Calu3 (cell line): ENCODE measurements at regions not wholly inside any gene's neighbourhood (a gene's known extent, or its start where the extent isn't known, plus 50 kb on each side); places are given as distances from the start of the nearest gene placed in this dataset.

Source experiments
- BruUV-seq: library from RNA; stranded (reverse); fragments of 400-500 nt; replicated peaks from 2 replicates; lab custom pipeline; 2021; lab: Mats Ljungman, UMichigan
- CTCF ChIA-PET: fragments of 300-600 bp; sonication (Branson Sonifier 250); formaldehyde crosslinking; loops from one replicate; lab custom pipeline; 2022; ENCODE audit warnings: antibody characterized with exemption; lab: Charles Lee
- DNase-seq: peaks from one replicate; pipeline ENCODE4 v3.0.0; 2022
- H3K27ac Mint-ChIP-seq: one replicate; pipeline ENCODE4 v1.8.0; 2022; ENCODE audit warnings: mixed read lengths; ENCODE audit not compliant: unreplicated experiment
- H3K27me3 Mint-ChIP-seq: one replicate; pipeline ENCODE4 v1.8.0; 2022; ENCODE audit warnings: mixed read lengths; ENCODE audit not compliant: unreplicated experiment
- H3K36me3 Mint-ChIP-seq: one replicate; pipeline ENCODE4 v1.8.0; 2022; ENCODE audit warnings: mild to moderate bottlenecking, moderate library complexity, mixed read lengths; ENCODE audit not compliant: insufficient read depth, unreplicated experiment
- H3K4me1 Mint-ChIP-seq: one replicate; pipeline ENCODE4 v1.8.0; 2022; ENCODE audit warnings: mild to moderate bottlenecking, low read depth, mixed read lengths; ENCODE audit not compliant: unreplicated experiment
- H3K4me3 Mint-ChIP-seq: one replicate; pipeline ENCODE4 v1.8.0; 2022; ENCODE audit warnings: mild to moderate bottlenecking, low read depth, moderate library complexity, mixed read lengths; ENCODE audit not compliant: unreplicated experiment
- H3K9me3 Mint-ChIP-seq: one replicate; pipeline ENCODE4 v1.8.0; 2022; ENCODE audit warnings: low read depth, mixed read lengths; ENCODE audit not compliant: unreplicated experiment
- CTCF ChIP-seq: fragments of 200-600 bp; IDR thresholded peaks from one replicate; pipeline ENCODE4 v1.8.0; 2022; ENCODE audit warnings: antibody characterized with exemption; ENCODE audit not compliant: unreplicated experiment
- intact Hi-C: fragments of 100-400 bp; cut with micrococcal nuclease; formaldehyde crosslinking; loops from one replicate; pipeline ENCODE4 v1.10.0; 2022; ENCODE audit not compliant: unreplicated experiment

- H3K36me3 Mint-ChIP-seq, result no peaks in the 10 kb centered on the region
- intact Hi-C loops, result no loop called here
- H3K27ac Mint-ChIP-seq, result no peak overlapping the region
- no peak for DNase-seq
- CTCF ChIA-PET, result interaction anchor here (0.5 kb wide), 1 partner anchor 1337 kb away, joined by 3 read pairs; no protein-coding TSS in a partner anchor
- no peaks in the 10 kb centered on the region for H3K9me3 Mint-ChIP-seq
- no peak for TF ChIP-seq CTCF
- H3K4me1 Mint-ChIP-seq, result no peaks in the 10 kb centered on the region
- peaks cover 94% of the 10 kb centered on the region for H3K27me3 Mint-ChIP-seq
- no TSS peak for BruUV-seq
- H3K4me3 Mint-ChIP-seq, result no peak overlapping the region
Measured at GRCh38 chr16:87053016-87053982, 263.9 kb downstream of the C16orf95 start.

- intact Hi-C loops, result no loop called here
- H3K27me3 Mint-ChIP-seq, result peaks cover 94% of the 10 kb centered on the region
- CTCF ChIA-PET, result no interaction called here
Measured at GRCh38 chr16:87054154-87054553, 263.0 kb downstream of the C16orf95 start.

DNA sequence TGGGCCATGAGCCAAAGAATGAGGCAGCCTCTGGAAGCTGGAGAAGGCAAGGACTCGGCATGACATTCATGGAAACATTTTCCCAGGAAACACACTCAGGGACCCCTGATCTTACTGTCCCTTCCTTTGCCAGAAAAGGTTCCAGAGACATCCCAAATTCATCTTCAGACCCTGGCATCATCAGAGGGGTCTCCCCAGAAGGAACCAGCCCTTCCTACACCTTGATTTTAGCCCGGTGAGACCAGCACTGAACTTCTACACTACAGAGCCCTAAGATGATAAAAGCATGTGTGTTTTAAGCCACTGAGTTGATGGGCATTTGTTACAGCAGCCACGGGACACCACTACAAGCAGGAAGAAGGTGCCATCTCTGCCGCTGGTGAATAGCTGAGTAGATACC is 262.3 kb downstream of the C16orf95 start:
- Mint-ChIP-seq H3K36me3 (no peaks in the 10 kb centered on the region), H3K27ac (no peak overlapping the region), H3K4me1 (no peaks in the 10 kb centered on the region), H3K27me3 (peaks cover 94% of the 10 kb centered on the region), H3K4me3 (no peak overlapping the region), H3K9me3 (no peaks in the 10 kb centered on the region)
- CTCF ChIA-PET, result interaction anchor here (0.7 kb wide), 2 partner anchors 9 to 492 kb away, joined by 3 to 4 read pairs; no protein-coding TSS in a partner anchor
- intact Hi-C loops, result no loop called here
- no TSS peak for BruUV-seq
- DNase-seq, result no peak
- no peak for TF ChIP-seq CTCF

More at GRCh38 chr16:87054154-87054553, 263.0 kb downstream of the C16orf95 start:
- H3K9me3 Mint-ChIP-seq, result no peaks in the 10 kb centered on the region
- no peaks in the 10 kb centered on the region for H3K36me3 Mint-ChIP-seq
- no peaks in the 10 kb centered on the region for H3K4me1 Mint-ChIP-seq
- no TSS peak for BruUV-seq
- DNase-seq, result no peak
- H3K27ac Mint-ChIP-seq, result no peak overlapping the region
- H3K4me3 Mint-ChIP-seq, result no peak overlapping the region
- TF ChIP-seq CTCF, result no peak

GRCh38 chr16:87056083-87056482 is 261.1 kb downstream of the C16orf95 start:
- Mint-ChIP-seq H3K4me3 (no peak overlapping the region), H3K9me3 (no peaks in the 10 kb centered on the region), H3K4me1 (no peaks in the 10 kb centered on the region), H3K27ac (no peak overlapping the region), H3K27me3 (peaks cover 94% of the 10 kb centered on the region), H3K36me3 (no peaks in the 10 kb centered on the region)
- no TSS peak for BruUV-seq
- TF ChIP-seq CTCF, result no peak
- DNase-seq, result no peak
- intact Hi-C loops, result no loop called here
- CTCF ChIA-PET, result interaction anchor here (0.7 kb wide), 2 partner anchors 55 to 124 kb away, joined by 4 read pairs; no protein-coding TSS in a partner anchor
